Esophagus muscularis mucosa (tissue), 4 donors: ENCODE measurements at regions not wholly inside any gene's neighbourhood (a gene's known extent, or its start where the extent isn't known, plus 50 kb on each side); places are given as distances from the start of the nearest gene placed in this dataset.

Experiments used
- DNase-seq: peaks from one replicate; pipeline ENCODE4 v3.0.0-alpha.2; 2017; ENCODE audit errors: extremely low spot score
- H3K27ac ChIP-seq, 4 donors: fragments of 200-600 bp; sonication (generic); replicated peaks in 1 of 4; 1 replicate in 3 of 4; 2 replicates in 1 of 4; pipeline ENCODE4 v1.5.1; 2016 to 2019; ENCODE audit warnings: mild to moderate bottlenecking in 1 of 4
- H3K27me3 ChIP-seq, 4 donors: fragments of 200-600 bp; sonication (generic); one replicate each; pipeline versions ENCODE4 v1.5.1 to v1.6.0; 2016 to 2019
- H3K36me3 ChIP-seq, 4 donors: fragments of 200-600 bp; sonication (generic); one replicate each; pipeline ENCODE4 v1.5.1; 2016 to 2019
- H3K4me1 ChIP-seq, 4 donors: fragments of 200-600 bp; sonication (generic); one replicate each; pipeline ENCODE4 v1.5.1; 2016 to 2019
- H3K4me3 ChIP-seq, 4 donors: fragments of 200-600 bp; sonication (generic); 1 replicate in 2 of 4; 2 replicates in 2 of 4; pipeline ENCODE4 v1.5.1; 2016 to 2019; ENCODE audit warnings: mild to moderate bottlenecking in 4 of 4, moderate library complexity in 1 of 4
- H3K9me3 ChIP-seq, 4 donors: fragments of 200-600 bp; sonication (generic); 1 replicate in 3 of 4; 2 replicates in 1 of 4; pipeline ENCODE4 v1.5.1; 2016 to 2019
- EP300 ChIP-seq: sonication (generic); formaldehyde crosslinking; IDR thresholded peaks from one replicate; pipeline ENCODE4 v1.6.1; 2017; ENCODE audit warnings: antibody characterized with exemption
- POLR2A ChIP-seq: fragments of 450-650 bp; IDR thresholded peaks from one replicate; pipeline ENCODE4 v1.6.1; 2017; ENCODE audit warnings: antibody characterized with exemption, moderate library complexity, mild to moderate bottlenecking, low read depth
- POLR2AphosphoS5 ChIP-seq, 2 donors: sonication (generic); formaldehyde crosslinking; IDR thresholded peaks; one replicate each; pipeline ENCODE4 v1.6.1; 2017; ENCODE audit warnings: antibody characterized with exemption in 2 of 2
- WGBS: methylation state at CpG from one replicate; pipeline ENCODE4 v1.1.5; 2018; 5-methylcytosine and 5-hydroxymethylcytosine counted together
- intact Hi-C: fragments of 100-400 bp; cut with DNase I; formaldehyde crosslinking; loops from one replicate; pipeline ENCODE4 v1.15.1; 2023
- TF ChIP-seq, protein P1 (sequence below), 3 experiments: fragments of 200-600 bp in 2 of 3; fragments of 450-650 bp in 1 of 3; sonication (generic) in 2 of 3; IDR thresholded peaks; one replicate each; pipeline ENCODE4 v1.5.1; 2017 to 2019; ENCODE audit warnings: antibody characterized with exemption in 3 of 3, mild to moderate bottlenecking in 2 of 3, moderate library complexity in 1 of 3

GRCh38 chr19:5228932-5229777 lies 111.5 kb downstream of the PTPRS start:
- no peak for DNase-seq
- TF ChIP-seq EP300 (no peak), POLR2A (no peak), POLR2AphosphoS5 (IDR thresholded peaks at IDR 0.05) (no peak)
- TF ChIP-seq, protein P1, sequence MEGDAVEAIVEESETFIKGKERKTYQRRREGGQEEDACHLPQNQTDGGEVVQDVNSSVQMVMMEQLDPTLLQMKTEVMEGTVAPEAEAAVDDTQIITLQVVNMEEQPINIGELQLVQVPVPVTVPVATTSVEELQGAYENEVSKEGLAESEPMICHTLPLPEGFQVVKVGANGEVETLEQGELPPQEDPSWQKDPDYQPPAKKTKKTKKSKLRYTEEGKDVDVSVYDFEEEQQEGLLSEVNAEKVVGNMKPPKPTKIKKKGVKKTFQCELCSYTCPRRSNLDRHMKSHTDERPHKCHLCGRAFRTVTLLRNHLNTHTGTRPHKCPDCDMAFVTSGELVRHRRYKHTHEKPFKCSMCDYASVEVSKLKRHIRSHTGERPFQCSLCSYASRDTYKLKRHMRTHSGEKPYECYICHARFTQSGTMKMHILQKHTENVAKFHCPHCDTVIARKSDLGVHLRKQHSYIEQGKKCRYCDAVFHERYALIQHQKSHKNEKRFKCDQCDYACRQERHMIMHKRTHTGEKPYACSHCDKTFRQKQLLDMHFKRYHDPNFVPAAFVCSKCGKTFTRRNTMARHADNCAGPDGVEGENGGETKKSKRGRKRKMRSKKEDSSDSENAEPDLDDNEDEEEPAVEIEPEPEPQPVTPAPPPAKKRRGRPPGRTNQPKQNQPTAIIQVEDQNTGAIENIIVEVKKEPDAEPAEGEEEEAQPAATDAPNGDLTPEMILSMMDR (IDR thresholded peaks at IDR 0.05) = no peak
- Histone ChIP-seq H3K36me3 (peaks cover 0 to 54% (median 15%) of the 10 kb centered on the region in 4 donors), H3K27me3 (no peaks in the 10 kb centered on the region), H3K27ac (no peak overlapping the region), H3K4me3 (peak overlapping the region; percentile 36 to 51 (median 40)), H3K4me1 (peaks cover 0 to 12% (median 4%) of the 10 kb centered on the region in 4 donors), H3K9me3 (peaks cover 0 to 6% (median 0%) of the 10 kb centered on the region in 4 donors)
- intact Hi-C loops = no loop called here
- 69% methylated on average over 23 of the region's 72 CpGs for WGBS

- DNase-seq = no peak
- no peak for TF ChIP-seq POLR2AphosphoS5 (IDR thresholded peaks at IDR 0.05)
- TF ChIP-seq, protein P1 (IDR thresholded peaks at IDR 0.05) = no peak
- Histone ChIP-seq H3K27ac (no peak overlapping the region), H3K27me3 (no peaks in the 10 kb centered on the region), H3K36me3 (peaks cover 0 to 60% (median 15%) of the 10 kb centered on the region in 4 donors), H3K4me3 (no peak overlapping the region), H3K4me1 (peaks cover 0 to 12% (median 4%) of the 10 kb centered on the region in 4 donors), H3K9me3 (peaks cover 0 to 6% (median 0%) of the 10 kb centered on the region in 4 donors)
- intact Hi-C loops = no loop called here
- 98% methylated on average over 4 of the region's 6 CpGs for WGBS
Measured at GRCh38 chr19:5228490-5228889, 112.1 kb downstream of the PTPRS start.

- 75% methylated on average over 21 of the region's 28 CpGs for WGBS
- H3K27ac ChIP-seq = no peak overlapping the region
- no peak for DNase-seq
- no peak for TF ChIP-seq EP300
- TF ChIP-seq POLR2AphosphoS5 (IDR thresholded peaks at IDR 0.05) = no peak
- TF ChIP-seq, protein P1 (IDR thresholded peaks at IDR 0.05) = peak; percentile 20 to 56 (median 31)
- TF ChIP-seq POLR2A = no peak
- H3K4me1 ChIP-seq = peaks cover 0 to 12% (median 4%) of the 10 kb centered on the region in 4 donors
- no peaks in the 10 kb centered on the region for H3K9me3 ChIP-seq
- intact Hi-C loops = no loop called here
- H3K36me3 ChIP-seq = peaks cover 6 to 75% (median 30%) of the 10 kb centered on the region in 4 donors
- no peaks in the 10 kb centered on the region for H3K27me3 ChIP-seq
- no peak overlapping the region for H3K4me3 ChIP-seq
Measured at GRCh38 chr19:5225486-5226345, 114.9 kb downstream of the PTPRS start.

DNA sequence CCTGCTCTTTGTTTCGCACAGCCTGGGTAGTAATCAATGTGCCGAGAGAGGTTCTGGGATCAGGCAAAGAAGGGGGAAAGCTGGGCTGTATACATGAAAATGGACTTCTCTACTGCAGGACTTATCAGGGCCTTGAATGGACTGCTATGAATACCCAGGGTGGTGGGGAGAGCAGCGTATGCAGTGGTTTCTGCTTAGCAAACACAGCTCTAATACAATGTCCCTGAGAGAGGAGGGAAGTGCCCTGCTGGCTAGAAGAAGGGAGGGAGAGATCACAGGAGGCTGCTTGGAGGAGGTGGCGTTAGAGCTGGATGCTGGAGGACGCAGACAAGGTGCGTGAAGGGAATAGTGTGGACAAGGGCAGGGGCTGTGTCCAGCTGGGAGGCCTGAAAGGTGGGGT lies 116.1 kb downstream of the PTPRS start:
- H3K27ac ChIP-seq = no peak overlapping the region
- H3K36me3 ChIP-seq = peaks cover 18 to 78% (median 40%) of the 10 kb centered on the region in 4 donors
- WGBS = 93% methylated on average over 6 of the region's 6 CpGs
- DNase-seq = no peak
- H3K9me3 ChIP-seq = no peaks in the 10 kb centered on the region
- H3K27me3 ChIP-seq = no peaks in the 10 kb centered on the region
- intact Hi-C loops = no loop called here
- TF ChIP-seq, protein P1 (IDR thresholded peaks at IDR 0.05) = no peak
- TF ChIP-seq EP300 = no peak
- TF ChIP-seq POLR2AphosphoS5 (IDR thresholded peaks at IDR 0.05) = no peak
- TF ChIP-seq POLR2A = no peak
- peaks cover 0 to 7% (median 2%) of the 10 kb centered on the region in 4 donors for H3K4me1 ChIP-seq
- H3K4me3 ChIP-seq = no peak overlapping the region
